Retina (tissue), 1 donor: ENCODE measurements at regions not wholly inside any gene's neighbourhood (a gene's known extent, or its start where the extent isn't known, plus 50 kb on each side); places are given as distances from the start of the nearest gene placed in this dataset.
"Not testable (repeated sequence)": the region's sequence is repeated elsewhere in the genome, so short reads cannot be mapped to it uniquely, and the experiment has no call there.

Experiments used
- DNase-seq: peaks from one replicate; pipeline ENCODE4 v3.0.0-alpha.2; 2016

DNA sequence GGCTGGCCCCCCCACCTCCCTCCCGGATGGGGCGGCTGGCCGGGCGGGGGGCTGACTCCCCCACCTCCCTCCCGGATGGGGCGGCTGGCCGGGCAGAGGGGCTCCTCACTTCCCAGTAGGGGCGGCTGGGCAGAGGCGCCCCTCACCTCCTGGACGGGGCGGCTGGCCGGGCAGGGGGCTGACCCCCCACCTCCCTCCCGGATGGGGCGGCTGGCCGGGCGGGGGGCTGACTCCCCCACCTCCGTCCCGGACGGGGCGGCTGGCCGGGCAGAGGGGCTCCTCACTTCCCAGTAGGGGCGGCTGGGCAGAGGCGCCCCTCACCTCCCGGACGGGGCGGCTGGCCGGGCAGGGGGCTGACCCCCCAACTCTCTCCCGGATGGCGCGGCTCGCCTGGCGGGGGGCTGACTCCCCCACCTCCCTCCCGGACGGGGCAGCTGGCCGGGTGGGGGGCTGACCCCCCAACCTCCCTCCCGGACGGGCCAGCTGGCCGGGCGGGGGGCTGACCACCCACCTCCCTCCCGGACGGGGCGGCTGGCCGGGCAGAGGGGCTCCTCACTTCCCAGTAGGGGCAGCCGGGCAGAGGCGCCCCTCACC lies 194.1 kb upstream of the GRIA1 start:
- not testable (repeated sequence) for DNase-seq

- no peak for DNase-seq
Measured at GRCh38 chr5:153299891-153300290, 190.6 kb upstream of the GRIA1 start.

- no peak for DNase-seq
Measured at GRCh38 chr5:153308282-153308681, 182.2 kb upstream of the GRIA1 start.

- no peak for DNase-seq
Measured at GRCh38 chr5:153318556-153318955, 171.9 kb upstream of the GRIA1 start.

GRCh38 chr5:153321478-153321877 lies 169.0 kb upstream of the GRIA1 start:
- no peak for DNase-seq

- DNase-seq = no peak
Measured at GRCh38 chr5:153340139-153340538, 150.3 kb upstream of the GRIA1 start.

GRCh38 chr5:153340738-153341137 lies 149.7 kb upstream of the GRIA1 start:
- no peak for DNase-seq

DNA sequence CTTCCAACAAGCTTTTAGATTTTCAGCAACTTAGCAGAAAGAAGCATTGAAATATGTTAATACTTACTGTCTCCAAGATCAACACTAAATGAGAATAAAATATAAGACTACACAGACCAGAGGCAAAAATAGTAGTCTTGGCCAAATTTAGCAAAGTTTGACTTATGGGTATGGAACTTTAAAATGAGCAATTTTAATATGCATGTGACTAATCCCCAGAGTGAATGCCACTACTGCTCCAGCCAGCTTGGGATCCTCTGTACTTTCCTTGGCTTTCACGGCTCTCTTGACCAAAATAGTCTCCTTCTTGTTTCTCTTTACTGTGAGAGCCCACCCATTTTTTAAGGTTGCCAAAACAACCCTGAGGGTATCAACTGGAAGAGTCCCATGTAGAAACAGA lies 148.0 kb upstream of the GRIA1 start:
- DNase-seq = no peak

DNA sequence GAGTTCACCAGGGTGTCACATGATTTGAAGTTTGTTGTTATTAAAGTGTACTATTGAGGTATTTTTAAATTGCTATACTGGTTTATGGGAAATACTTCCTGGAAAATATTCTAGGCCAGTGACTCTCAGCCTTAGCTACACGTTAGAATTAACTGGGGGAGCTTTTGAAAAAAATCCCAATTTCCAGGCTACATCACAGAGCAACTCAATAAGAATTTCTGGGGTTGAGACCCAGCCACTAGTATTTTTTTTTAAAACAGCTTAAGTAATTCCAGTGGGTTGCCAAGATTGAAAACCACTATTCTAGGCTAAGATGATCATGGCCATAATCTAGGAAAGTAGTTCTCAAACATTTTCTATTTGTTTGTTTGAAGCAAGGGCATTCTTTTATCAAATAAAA lies 142.9 kb upstream of the GRIA1 start:
- no peak for DNase-seq

GRCh38 chr5:153350175-153350883 lies 140.1 kb upstream of the GRIA1 start:
- peak; percentile 25 for DNase-seq

DNA sequence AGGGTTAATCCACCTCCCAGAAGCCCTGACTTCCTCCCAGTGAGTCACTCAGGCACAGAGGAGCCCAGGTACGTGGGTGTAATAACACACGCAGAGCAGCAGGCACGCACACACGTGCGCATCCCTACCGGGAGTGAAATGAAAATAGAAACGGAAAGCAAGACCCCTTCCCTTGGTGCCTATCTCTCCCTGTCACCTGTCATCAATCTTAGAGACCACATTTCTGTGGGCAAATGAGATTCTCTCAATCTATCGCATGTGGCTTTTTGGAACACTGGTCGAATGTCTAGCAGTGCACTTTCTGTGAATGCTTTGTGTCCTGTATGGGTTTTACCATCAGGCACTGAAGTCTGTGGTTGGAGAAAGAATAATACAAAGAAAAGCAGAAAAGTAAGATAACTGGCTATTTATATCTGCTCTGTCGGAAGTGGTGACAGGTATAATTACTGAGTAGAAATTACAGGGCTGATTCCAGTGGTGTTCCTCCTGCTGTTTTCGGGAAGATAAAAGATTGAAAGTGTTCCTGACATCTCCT lies 137.7 kb upstream of the GRIA1 start:
- peak; percentile 28 for DNase-seq

GRCh38 chr5:153357493-153358112 lies 132.9 kb upstream of the GRIA1 start:
- no peak for DNase-seq

GRCh38 chr5:153358315-153358976 lies 132.0 kb upstream of the GRIA1 start:
- no peak for DNase-seq

GRCh38 chr5:153360860-153361259 lies 129.6 kb upstream of the GRIA1 start:
- no peak for DNase-seq

DNA sequence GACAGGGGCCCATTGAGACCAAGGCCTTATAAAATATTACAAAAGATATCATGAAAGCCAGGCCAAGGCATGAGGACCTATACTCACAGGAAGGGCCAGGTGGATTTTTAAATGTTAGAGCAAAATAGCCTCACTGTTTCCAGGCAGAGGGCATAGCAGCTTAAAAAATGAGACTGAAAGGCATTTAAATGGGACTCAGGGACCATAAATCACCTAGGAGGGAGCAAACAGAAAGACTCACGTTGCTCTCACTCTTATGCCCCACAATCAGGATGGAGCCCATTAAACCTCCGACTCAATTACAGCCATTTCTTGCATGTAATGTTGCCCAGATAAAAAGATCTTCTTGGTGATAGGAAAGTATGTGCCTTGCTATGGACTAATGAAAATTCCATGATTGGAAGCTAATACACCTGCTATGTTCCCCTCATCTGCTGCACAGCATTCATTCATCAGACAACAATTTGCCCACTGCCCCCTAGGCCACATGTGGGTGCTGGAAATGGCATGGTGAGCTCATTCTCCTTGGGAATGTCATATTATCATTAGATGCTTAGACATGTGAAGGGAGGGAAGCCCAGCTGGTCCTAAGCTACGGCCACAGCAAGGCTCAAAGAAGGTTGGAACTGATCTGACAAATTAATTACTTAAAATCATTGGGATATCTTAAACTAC lies 128.6 kb upstream of the GRIA1 start:
- DNase-seq = no peak

DNA sequence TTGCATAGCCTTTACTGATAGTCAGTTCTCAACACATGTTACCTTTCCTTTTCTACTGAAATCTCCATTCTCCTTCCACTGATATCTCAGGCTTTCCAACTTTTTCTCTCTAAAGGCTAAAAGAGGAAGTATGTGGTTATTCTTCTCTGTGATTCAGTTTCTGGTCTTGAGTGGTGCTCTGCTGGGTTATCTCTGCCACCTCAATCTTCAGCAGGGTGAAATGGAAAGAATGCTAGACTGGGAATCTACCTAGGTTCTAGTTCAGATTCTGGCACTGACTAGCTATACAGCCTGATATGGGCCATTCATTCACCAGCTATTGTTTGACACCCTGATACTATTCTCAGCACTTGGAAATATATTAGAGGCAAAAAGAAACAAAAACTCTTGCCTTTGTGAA lies 124.9 kb upstream of the GRIA1 start:
- DNase-seq = no peak

- no peak for DNase-seq
Measured at GRCh38 chr5:153367466-153367865, 123.0 kb upstream of the GRIA1 start.

- DNase-seq = no peak
Measured at GRCh38 chr5:153372425-153373129, 117.9 kb upstream of the GRIA1 start.

- DNase-seq = no peak
Measured at GRCh38 chr5:153373130-153373498, 117.4 kb upstream of the GRIA1 start.

DNA sequence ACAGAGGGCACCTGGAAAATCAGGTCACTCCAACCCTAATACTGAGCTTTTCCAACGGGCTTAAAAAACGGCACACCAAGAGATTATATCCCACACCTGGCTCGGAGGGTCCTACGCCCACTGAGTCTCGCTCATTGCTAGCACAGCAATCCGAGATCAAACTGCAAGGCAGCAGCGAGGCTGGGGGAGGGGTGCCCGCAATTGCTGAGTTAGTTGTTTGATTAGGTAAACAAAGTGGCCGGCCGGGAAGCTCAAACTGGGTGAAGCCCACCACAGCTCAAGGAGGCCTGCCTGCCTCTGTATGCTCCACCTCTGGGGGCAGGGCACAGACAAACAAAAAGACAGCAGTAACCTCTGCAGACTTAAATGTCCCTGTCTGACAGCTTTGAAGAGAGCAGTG lies 108.8 kb upstream of the GRIA1 start:
- DNase-seq = not testable (repeated sequence)

DNA sequence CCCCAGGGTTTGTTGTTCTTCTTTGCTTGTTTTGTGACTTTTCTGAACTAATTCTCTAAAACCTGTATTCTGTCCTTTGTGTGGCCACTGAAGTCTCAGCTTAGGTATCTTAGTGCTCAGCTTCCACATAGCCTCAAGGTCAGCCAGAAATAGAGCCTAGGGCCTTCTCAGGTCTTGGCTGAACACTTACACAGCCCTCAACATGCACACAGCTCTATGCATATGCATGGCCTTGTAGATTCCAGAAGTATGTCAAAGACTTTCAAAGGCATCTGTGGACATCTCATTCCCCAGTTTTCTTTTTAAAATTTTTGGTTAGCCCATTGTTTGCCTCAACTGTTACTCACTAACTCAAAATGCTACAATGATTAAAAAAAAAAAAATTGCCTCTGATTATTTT lies 99.9 kb upstream of the GRIA1 start:
- no peak for DNase-seq

GRCh38 chr5:153399595-153399994 lies 90.9 kb upstream of the GRIA1 start:
- DNase-seq = no peak
